Adipocyte (in vitro differentiated cells): ENCODE measurements at regions not wholly inside any gene's neighbourhood (a gene's known extent, or its start where the extent isn't known, plus 50 kb on each side); places are given as distances from the start of the nearest gene placed in this dataset.
"Not testable (repeated sequence)": the region's sequence is repeated elsewhere in the genome, so short reads cannot be mapped to it uniquely, and the experiment has no call there.

ENCODE experiments used
- DNase-seq: peaks from one replicate; pipeline ENCODE4 v3.0.0-alpha.2; 2015; ENCODE audit warnings: low read depth
- H3K27me3 ChIP-seq: replicated peaks from 2 replicates; pipeline ENCODE4 v1.7.0; 2013; ENCODE audit warnings: mild to moderate bottlenecking, low read length, moderate library complexity; ENCODE audit not compliant: control insufficient read depth, insufficient read depth
- H3K36me3 ChIP-seq: 2 replicates; pipeline ENCODE4 v1.7.0; 2013; ENCODE audit warnings: low read length, mild to moderate bottlenecking, moderate library complexity; ENCODE audit not compliant: control insufficient read depth, insufficient read depth, severe bottlenecking
- H3K4me1 ChIP-seq: 2 replicates; pipeline ENCODE4 v1.7.0; 2013; ENCODE audit warnings: mild to moderate bottlenecking, low read length, moderate library complexity; ENCODE audit not compliant: control insufficient read depth, insufficient read depth
- H3K4me3 ChIP-seq: 2 replicates; pipeline ENCODE4 v1.7.0; 2013; ENCODE audit warnings: mild to moderate bottlenecking, low read length, moderate library complexity
- H3K9ac ChIP-seq: 2 replicates; pipeline ENCODE4 v1.7.0; 2013; ENCODE audit warnings: mild to moderate bottlenecking, low read length, moderate library complexity
- H3K9me3 ChIP-seq: 2 replicates; pipeline ENCODE4 v1.7.0; 2013; ENCODE audit warnings: mild to moderate bottlenecking, low read length, moderate library complexity; ENCODE audit not compliant: control insufficient read depth

GRCh38 chr7:120043250-120043649 lies 229.7 kb upstream of the KCND2 start:
- Histone ChIP-seq H3K9ac (no peak overlapping the region), H3K27me3 (no peaks in the 10 kb centered on the region), H3K36me3 (no peaks in the 10 kb centered on the region), H3K9me3 (peaks cover 10% of the 10 kb centered on the region), H3K4me1 (no peaks in the 10 kb centered on the region), H3K4me3 (no peak overlapping the region)
- no peak for DNase-seq

- H3K4me1 ChIP-seq, result peaks cover 54% of the 10 kb centered on the region
- no peaks in the 10 kb centered on the region for H3K27me3 ChIP-seq
- H3K9ac ChIP-seq, result peak overlapping the region; percentile 78
- peak overlapping the region; percentile 40 for H3K4me3 ChIP-seq
- H3K36me3 ChIP-seq, result no peaks in the 10 kb centered on the region
- DNase-seq, result peak; percentile 82
- H3K9me3 ChIP-seq, result no peaks in the 10 kb centered on the region
These were observed 220.0 kb upstream of the KCND2 start for GRCh38 chr7:120052884-120053382.

- Histone ChIP-seq H3K27me3 (no peaks in the 10 kb centered on the region), H3K4me3 (peak overlapping the region; percentile 63), H3K9me3 (no peaks in the 10 kb centered on the region), H3K4me1 (peaks cover 54% of the 10 kb centered on the region), H3K36me3 (no peaks in the 10 kb centered on the region), H3K9ac (peak overlapping the region; percentile 78)
- DNase-seq, result peak; percentile 47
These were observed 219.5 kb upstream of the KCND2 start for GRCh38 chr7:120053390-120053961.

GRCh38 chr7:120054376-120055100 lies 218.4 kb upstream of the KCND2 start:
- Histone ChIP-seq H3K9ac (peak overlapping the region; percentile 78), H3K36me3 (no peaks in the 10 kb centered on the region), H3K4me1 (peaks cover 54% of the 10 kb centered on the region), H3K27me3 (no peaks in the 10 kb centered on the region), H3K4me3 (peak overlapping the region; percentile 63), H3K9me3 (no peaks in the 10 kb centered on the region)
- no peak for DNase-seq

- Histone ChIP-seq H3K9ac (peak overlapping the region; percentile 78), H3K9me3 (no peaks in the 10 kb centered on the region), H3K36me3 (no peaks in the 10 kb centered on the region), H3K4me1 (peaks cover 61% of the 10 kb centered on the region), H3K27me3 (no peaks in the 10 kb centered on the region), H3K4me3 (peak overlapping the region; percentile 12)
- DNase-seq, result peak; percentile 51
These were observed 217.7 kb upstream of the KCND2 start for GRCh38 chr7:120055300-120055699.

GRCh38 chr7:120056227-120056626 lies 216.7 kb upstream of the KCND2 start:
- Histone ChIP-seq H3K9me3 (no peaks in the 10 kb centered on the region), H3K9ac (no peak overlapping the region), H3K4me1 (peaks cover 64% of the 10 kb centered on the region), H3K36me3 (no peaks in the 10 kb centered on the region), H3K4me3 (no peak overlapping the region), H3K27me3 (no peaks in the 10 kb centered on the region)
- no peak for DNase-seq

- H3K36me3 ChIP-seq, result no peaks in the 10 kb centered on the region
These were observed 213.3 kb upstream of the KCND2 start for GRCh38 chr7:120059641-120060040.

GRCh38 chr7:120060281-120060680 lies 212.7 kb upstream of the KCND2 start:
- Histone ChIP-seq H3K9ac (peak overlapping the region; percentile 53), H3K9me3 (no peaks in the 10 kb centered on the region), H3K4me3 (peak overlapping the region; percentile 27), H3K4me1 (peaks cover 40% of the 10 kb centered on the region), H3K36me3 (no peaks in the 10 kb centered on the region), H3K27me3 (no peaks in the 10 kb centered on the region)
- DNase-seq, result peak; percentile 66

More at GRCh38 chr7:120059641-120060040, 213.3 kb upstream of the KCND2 start:
- DNase-seq, result no peak
- peaks cover 40% of the 10 kb centered on the region for H3K4me1 ChIP-seq
- H3K4me3 ChIP-seq, result no peak overlapping the region
- no peaks in the 10 kb centered on the region for H3K27me3 ChIP-seq
- H3K9me3 ChIP-seq, result no peaks in the 10 kb centered on the region
- H3K9ac ChIP-seq, result peak overlapping the region; percentile 53

- Histone ChIP-seq H3K4me3 (no peak overlapping the region), H3K9me3 (no peaks in the 10 kb centered on the region), H3K9ac (no peak overlapping the region), H3K27me3 (no peaks in the 10 kb centered on the region), H3K36me3 (no peaks in the 10 kb centered on the region), H3K4me1 (peaks cover 34% of the 10 kb centered on the region)
- no peak for DNase-seq
These were observed 212.1 kb upstream of the KCND2 start for GRCh38 chr7:120060875-120061274.

- Histone ChIP-seq H3K27me3 (no peaks in the 10 kb centered on the region), H3K36me3 (no peaks in the 10 kb centered on the region), H3K9ac (peak overlapping the region; percentile 47), H3K4me1 (peaks cover 27% of the 10 kb centered on the region), H3K9me3 (peaks cover 12% of the 10 kb centered on the region), H3K4me3 (no peak overlapping the region)
- peak; percentile 87 for DNase-seq
These were observed 208.4 kb upstream of the KCND2 start for GRCh38 chr7:120064565-120064964.

- H3K27me3 ChIP-seq, H3K9ac ChIP-seq, H3K36me3 ChIP-seq, DNase-seq, H3K4me3 ChIP-seq: not testable (repeated sequence)
- peaks cover 14% of the 10 kb centered on the region for H3K9me3 ChIP-seq
- H3K4me1 ChIP-seq, result peaks cover 12% of the 10 kb centered on the region
These were observed 206.1 kb upstream of the KCND2 start for GRCh38 chr7:120066898-120067297.
